COLO668 (cell line): ENCODE measurements at regions not wholly inside any gene's neighbourhood (a gene's known extent, or its start where the extent isn't known, plus 50 kb on each side); places are given as distances from the start of the nearest gene placed in this dataset.

Experiments
- DNase-seq: peaks from one replicate; lab custom pipeline; 2025; ENCODE audit not compliant: unreplicated experiment; lab: John Stamatoyannopoulos, UW

- no peak for DNase-seq
Measured at GRCh38 chr10:117860135-117860534, 186.6 kb downstream of the RAB11FIP2 start.

GRCh38 chr10:117860823-117861222 lies 185.9 kb downstream of the RAB11FIP2 start:
- no peak for DNase-seq

- no peak for DNase-seq
Measured at GRCh38 chr10:117861329-117861728, 185.4 kb downstream of the RAB11FIP2 start.

DNA sequence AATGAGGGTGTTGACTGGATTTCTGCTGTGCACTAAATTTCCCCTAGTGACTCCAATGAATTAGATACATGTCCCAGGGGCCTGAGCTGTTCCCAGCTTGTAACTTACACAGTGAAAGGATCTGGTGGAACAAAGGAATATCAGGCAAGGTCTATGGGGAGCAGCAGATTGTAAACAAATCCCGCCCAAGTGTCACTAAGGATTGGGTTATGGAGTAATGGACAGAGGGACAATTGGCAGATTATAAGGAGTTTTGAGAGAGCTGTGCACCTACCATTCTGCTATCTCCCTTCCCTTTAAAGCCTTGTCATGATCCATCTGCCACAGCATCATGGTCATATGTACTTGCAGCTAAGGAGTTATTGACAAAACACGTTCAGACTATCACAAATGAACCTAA lies 183.0 kb downstream of the RAB11FIP2 start:
- no peak for DNase-seq

GRCh38 chr10:117865945-117866344 lies 180.8 kb downstream of the RAB11FIP2 start:
- DNase-seq: no peak

GRCh38 chr10:117868151-117868550 lies 178.6 kb downstream of the RAB11FIP2 start:
- DNase-seq: no peak

DNA sequence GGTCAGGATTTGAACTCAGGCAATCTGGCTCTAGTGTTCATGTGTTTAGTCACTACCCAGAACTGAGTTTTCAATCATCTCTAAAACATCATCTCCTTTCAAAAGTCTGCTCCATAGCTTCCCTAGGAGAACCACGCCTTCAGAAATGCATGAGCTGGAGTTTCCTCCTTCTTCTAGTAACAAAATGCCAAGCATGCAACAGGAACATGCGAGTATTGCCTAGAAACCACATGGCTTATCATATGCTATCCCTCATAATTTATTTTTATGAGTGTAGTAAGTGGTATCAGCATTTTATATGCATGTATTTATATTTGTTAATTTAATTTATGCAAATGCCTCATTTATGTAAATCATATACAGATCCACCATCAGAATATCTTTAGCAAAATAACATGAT lies 170.9 kb downstream of the RAB11FIP2 start:
- DNase-seq: no peak

- DNase-seq: no peak
Measured at GRCh38 chr10:117876210-117876609, 170.5 kb downstream of the RAB11FIP2 start.

GRCh38 chr10:117878626-117879025 lies 168.1 kb downstream of the RAB11FIP2 start:
- no peak for DNase-seq

DNA sequence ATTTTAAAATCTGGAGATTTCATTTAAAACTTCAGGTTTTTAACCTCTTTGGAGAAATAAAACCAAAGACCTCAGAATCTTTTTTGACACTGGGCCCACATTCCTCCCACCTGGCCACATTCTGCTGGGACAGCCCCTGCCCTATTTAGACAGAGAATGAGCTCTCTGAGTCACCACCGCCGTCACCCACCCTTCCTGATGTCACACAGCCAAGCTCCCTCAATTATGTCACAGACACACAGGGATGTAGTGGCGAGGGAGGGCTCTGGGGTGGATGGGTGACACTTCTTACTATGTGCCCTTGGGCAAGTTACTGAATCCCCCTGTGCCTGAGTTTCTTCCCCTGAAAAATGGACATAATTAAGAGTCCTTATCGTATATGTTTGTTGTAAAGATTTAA lies 162.6 kb downstream of the RAB11FIP2 start:
- DNase-seq: no peak

GRCh38 chr10:117884592-117884991 lies 162.1 kb downstream of the RAB11FIP2 start:
- no peak for DNase-seq

- DNase-seq: no peak
Measured at GRCh38 chr10:117885206-117885829, 161.4 kb downstream of the RAB11FIP2 start.

DNA sequence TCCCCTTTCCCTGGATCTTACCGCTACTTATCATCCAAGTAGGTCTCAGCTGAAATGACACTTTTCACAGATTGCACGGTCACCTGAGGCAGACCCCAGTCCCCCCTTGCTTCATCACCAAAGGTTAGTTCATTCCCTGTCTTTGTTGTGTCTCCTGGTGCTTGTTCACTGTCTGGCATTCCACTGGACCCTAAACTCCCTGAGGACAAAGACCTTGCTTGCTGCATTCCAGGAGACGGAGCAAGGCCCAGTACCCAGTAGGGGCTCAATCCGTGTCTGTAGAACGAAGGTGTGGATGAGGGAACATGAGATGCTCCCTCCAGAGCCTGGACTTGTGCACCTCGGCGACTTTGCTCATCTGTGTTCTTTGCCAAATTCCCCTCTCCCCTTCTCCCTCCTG lies 160.0 kb downstream of the RAB11FIP2 start:
- DNase-seq: no peak

DNA sequence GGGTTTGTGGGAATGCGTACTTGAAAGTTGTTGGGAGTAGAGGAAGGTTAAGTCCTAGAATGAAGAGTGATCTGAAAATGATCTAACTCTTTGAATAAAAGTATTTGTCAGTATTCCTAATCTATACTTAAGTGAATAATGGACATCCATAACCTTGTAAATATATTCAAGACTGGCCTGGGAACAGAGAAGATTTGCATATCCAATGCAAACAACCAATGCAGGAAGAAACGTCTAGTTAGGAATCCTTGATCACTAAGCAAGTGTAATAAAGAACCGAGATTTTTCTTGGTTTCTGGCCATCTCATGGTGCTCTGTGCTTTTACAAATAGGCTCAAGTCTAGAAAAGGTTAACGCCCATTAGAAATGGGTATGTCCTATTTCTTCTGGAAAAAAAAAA lies 157.1 kb downstream of the RAB11FIP2 start:
- DNase-seq: no peak

GRCh38 chr10:117892681-117893220 lies 154.0 kb downstream of the RAB11FIP2 start:
- no peak for DNase-seq

DNA sequence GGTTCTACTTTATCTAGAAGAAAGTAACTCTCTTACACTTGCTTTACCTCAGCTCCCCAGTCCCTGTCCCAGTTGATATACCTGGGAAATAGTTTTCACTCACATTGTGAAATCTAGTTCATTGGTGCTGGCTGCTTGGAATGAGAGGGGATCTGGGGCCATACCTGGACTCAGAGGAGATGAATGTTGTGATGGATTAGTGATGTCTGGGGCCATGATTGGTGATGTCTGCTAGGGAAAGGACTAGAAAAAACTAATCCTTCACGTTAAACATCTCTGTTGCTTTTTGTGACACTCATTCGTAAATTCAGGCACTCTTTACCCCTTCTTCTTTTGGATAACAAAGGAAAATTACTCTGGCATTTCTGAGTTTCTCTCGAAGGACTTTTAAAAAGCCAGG lies 152.4 kb downstream of the RAB11FIP2 start:
- DNase-seq: no peak

DNA sequence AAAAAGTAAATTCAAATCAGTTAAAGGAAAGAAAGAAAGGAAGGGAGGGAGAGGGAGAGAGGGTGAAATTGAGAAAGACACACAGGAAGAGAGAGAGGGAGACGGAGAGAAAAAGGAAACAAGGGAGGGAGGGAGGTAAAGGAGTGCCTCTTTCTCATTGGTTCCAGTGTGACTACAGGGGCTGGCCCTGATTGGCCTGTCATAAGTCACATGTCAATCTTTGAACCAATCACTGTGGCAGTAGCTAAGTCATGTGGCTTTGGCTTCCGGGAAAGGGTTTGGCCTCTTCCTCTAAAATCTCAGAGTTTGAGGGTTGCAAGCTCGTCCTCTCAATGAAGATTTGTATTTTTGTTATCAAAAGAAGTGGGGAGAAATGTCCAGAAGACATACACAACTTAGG lies 150.2 kb downstream of the RAB11FIP2 start:
- no peak for DNase-seq

GRCh38 chr10:117899181-117899683 lies 147.5 kb downstream of the RAB11FIP2 start:
- DNase-seq: no peak

DNA sequence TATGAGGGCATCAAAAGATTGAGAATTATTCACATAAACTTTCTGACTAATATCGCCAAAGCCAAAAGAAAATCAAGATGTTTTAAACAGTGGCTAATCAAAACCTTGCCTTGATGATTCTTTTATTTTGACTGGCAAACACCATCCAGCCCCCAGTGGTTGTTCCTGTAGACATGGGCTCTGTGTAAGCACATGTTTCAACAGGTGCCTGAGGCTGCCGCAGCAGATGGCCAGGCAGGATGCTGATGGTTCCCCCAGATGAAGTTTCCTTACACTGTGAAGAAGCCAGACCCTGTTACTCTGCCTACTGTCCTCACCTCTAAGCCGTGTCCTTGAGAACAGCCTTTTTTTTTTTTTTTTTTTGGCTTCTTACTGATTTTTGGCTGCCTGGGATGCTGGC lies 146.5 kb downstream of the RAB11FIP2 start:
- DNase-seq: no peak

- no peak for DNase-seq
Measured at GRCh38 chr10:117903854-117904253, 142.9 kb downstream of the RAB11FIP2 start.

GRCh38 chr10:117905404-117905803 lies 141.3 kb downstream of the RAB11FIP2 start:
- no peak for DNase-seq

GRCh38 chr10:117911684-117912083 lies 135.1 kb downstream of the RAB11FIP2 start:
- no peak for DNase-seq

- no peak for DNase-seq
Measured at GRCh38 chr10:117914334-117914733, 132.4 kb downstream of the RAB11FIP2 start.
